Activated CD4-positive, alpha-beta T cell treated with anti-CD3 and anti-CD28 coated beads, Interleukin-2, amount 50 U/mL, for 16 hours (primary cell): ENCODE measurements at regions not wholly inside any gene's neighbourhood (a gene's known extent, or its start where the extent isn't known, plus 50 kb on each side); places are given as distances from the start of the nearest gene placed in this dataset.
"Not testable (repeated sequence)": the region's sequence is repeated elsewhere in the genome, so short reads cannot be mapped to it uniquely, and the experiment has no call there.

Experiments used
- DNase-seq: peaks from one replicate; pipeline ENCODE4 v3.0.0-alpha.2; 2020

DNA sequence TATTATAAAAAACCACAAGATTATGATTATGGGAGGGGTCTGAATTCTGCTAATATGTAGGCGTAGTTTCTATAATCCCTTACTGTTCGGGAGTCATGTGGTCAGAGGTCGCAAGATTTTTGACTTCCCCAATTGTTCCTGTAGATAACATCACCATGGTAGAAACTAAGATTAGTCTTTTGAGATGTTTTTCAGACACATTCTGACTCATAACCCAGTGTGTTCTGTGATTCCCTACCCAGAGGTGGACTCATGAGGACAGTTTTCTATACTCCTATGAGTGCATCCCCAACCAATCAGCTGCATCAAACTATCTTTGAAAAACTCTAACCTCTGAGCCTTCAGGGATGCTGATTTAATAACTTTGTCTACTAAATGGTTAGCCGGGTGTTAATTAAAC, 175.5 kb downstream of the RFPL4B start:
- DNase-seq = no peak

DNA sequence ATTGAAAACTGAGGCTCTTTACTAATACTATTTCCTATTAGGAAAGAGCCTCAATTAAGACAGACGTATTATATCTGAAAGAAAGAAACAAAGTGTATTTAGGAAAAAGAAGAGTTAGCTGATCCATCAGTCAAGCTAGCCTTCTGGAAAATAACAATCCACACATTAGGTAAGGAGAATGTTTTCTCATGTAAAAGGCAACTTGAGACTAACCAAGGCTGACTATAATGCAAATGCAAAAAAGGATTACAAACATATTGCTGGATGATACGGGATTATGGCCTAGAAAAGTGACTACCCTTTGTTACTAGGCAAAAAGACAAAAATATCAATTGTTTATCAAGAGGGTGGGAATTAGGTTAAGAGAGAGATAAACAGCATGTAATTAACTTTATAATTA, 176.9 kb downstream of the RFPL4B start:
- no peak for DNase-seq

DNA sequence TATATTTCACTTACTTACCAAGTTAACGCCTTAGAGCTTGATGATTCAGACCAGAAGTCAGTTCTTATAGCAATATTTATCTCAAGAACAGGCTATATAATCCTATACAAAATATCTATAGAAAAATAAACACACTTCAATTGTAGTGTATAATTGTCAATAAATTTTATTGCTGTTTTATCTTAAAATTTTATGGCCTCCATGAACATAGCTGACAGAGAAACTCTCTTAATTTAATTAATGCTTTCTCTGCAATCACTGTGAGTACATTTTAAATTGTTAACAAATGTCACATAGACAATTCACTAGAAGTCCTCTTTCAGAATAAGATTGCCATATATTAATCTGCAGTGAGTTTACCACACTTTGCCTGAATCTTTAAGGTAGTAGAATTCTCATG, 178.6 kb downstream of the RFPL4B start:
- no peak for DNase-seq

DNA sequence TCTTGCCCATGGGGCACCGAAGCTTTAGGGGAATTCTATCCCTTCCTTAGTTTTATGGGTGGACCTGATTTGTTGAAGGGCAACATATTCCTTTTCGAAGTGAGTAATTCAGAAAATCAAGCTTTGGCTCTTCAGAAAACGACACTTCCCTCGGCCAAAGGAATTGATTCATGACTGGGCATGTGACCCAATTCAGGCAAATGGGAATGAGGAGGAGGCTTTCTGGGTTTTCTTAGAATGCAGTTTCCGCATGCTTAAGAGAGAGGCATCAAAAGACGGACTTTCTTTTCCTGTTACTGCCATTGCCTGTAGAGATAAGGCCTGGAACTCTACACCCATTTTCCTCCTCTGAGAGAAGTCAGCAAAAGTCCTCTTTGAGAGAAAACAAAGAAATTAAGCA, 179.5 kb downstream of the RFPL4B start:
- no peak for DNase-seq

DNA sequence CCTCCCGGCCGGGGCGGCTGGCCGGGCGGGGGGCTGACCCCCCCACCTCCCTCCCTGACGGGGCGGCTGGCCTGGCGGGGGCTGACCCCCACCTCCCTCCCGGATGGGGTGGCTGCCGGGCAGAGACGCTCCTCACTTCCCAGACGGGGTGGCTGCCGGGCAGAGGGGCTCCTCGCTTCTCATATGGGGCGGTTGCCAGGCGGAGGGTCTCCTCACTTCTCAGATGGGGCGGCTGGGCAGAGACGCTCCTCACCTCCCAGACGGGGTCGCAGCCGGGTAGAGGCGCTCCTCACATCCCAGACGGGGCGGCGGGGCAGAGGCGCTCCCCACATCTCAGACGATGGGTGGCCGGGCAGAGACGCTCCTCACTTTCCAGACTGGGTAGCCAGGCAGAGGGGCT, 181.2 kb downstream of the RFPL4B start:
- DNase-seq = not testable (repeated sequence)

DNA sequence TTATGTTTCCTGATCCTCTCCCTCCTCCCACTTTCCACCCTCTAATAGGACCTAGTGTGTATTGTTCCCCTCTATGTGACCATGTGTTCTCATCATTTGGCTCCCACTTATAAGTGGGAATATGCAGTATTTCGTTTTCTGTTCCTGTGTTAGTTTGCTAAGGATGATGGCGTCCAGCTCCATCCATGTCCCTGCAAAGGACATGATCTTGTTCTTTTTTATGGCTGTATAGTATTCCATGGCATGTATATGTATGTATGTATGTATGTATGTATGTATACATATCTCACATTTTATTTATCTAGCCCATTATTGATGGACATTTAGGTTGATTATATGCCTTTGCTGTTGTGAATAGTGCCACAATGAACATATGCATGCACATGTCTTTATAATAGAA, 188.7 kb downstream of the RFPL4B start:
- DNase-seq = no peak

DNA sequence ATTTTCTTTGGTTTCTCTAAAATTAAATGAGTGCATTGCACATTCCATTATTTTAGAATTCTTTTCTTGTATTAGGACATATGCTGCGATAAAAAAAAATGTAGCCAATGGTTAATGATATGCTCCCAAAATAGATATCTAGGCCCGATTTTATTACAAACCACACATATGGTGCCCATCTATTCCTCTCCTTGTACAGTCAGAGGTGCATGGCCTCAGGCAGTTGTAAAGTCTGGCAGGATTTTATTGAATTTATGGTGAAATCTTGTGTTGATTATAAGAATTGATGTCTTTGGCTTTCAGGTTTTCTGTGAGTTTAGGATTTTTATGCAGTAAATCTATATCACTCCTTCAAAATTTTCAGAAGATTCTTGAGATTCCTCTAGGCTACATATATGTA, 192.2 kb downstream of the RFPL4B start:
- DNase-seq = no peak

DNA sequence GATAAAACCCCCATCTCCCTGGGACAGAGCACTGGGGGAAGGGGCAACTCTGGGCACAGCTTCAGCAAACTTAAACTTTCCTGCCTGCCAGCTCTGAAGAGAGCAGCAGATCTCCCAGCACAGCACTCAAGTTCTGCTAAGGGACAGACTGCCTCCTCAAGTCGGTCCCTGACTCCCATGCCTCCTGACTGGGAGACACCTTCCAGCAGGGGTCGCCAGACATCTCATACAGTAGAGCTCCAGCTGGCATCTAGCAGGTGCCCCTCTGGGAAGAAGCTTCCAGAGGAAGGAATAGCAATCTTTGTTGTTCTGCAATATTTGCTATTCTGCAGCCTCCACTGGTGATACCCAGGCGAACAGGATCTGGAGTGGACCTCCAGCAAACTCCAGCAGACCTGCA, 194.7 kb downstream of the RFPL4B start:
- DNase-seq = not testable (repeated sequence)

DNA sequence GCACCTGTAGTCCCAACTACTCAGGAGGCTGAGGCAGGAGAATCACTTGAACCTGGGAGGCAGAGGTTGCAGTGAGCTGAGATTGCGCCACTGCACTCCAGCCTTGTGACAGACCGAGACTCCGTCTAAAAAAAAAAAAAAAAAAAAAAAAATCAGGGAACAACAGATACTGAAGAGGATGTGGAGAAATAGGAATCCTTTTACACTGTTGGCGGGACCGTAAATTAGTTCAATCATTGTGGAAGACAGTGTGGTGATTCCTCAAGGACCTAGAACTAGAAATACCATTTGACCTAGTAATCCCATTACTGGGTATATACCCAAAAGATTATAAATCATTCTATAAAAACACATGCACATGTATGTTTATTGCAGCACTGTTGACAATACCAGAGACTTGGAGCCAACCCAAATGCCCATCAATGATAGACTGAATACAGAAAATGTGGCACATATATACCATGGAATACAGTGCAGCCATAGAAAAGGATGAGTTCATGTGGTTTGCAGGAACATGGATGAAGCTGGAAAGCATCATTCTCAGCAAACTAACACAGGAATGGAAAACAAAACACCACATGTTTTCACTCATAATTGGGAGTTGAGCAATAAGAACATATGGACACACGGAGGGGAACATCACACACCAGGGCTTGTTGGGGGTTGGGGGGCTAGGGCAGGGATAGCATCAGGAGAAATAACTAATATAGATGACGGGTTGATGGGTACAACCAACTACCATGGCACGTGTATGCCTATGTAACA, 200.4 kb downstream of the RFPL4B start:
- not testable (repeated sequence) for DNase-seq

DNA sequence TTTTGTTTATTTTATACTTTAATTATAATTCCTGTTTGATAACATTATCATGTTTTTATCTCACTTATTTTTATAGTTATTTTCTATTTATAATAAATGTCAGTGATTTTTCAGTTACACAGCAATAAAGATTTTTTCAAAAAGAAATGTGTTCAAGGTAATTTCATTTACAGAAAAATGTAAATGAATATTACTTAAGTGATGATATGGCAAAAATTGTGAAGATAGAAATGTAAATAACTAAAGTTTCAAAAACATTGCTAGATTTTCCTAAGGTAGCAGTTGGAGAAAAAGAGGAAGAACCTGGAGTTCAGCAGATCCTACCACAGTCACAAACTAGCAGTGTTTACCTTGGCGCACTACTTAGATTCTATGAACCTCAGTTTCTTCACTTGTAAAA, 202.6 kb downstream of the RFPL4B start:
- no peak for DNase-seq

DNA sequence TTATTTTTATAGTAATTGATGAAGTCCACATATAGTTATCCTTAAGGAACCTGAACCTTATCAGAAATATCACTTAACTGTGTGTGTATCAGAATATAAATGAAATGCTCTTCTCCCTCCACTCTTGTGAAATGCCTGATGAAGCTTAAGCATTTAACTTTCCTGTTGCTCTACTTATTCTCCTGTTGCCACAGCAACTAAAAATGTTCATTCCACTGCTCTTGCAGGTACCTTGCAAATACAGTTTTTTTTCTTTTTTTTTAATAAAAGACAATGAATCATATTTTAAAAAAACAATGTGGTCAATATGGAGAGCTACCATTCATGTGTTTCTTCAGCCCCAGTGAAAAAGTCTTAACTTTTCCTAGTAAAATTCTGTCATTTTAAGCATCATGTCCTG, 210.3 kb downstream of the RFPL4B start:
- DNase-seq = no peak

DNA sequence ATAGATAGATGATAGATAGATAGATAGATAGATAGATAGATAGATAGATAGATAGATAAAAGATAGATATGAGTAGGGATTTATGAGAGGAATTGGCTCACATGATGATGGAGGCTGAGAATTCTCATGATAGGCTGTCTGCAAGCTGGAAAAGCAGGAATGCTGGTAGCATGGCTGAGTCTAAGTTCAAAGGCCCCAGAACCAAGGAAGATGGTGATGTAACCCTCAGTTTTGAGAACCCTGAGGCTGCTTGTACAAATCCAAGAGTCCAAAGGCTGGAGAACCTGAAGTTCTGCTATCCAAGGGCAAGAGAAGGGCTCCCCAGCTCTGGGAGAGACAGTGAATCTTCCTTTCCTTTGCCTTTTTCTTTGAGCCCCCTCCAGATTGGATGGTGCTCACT, 210.8 kb downstream of the RFPL4B start:
- DNase-seq = no peak

DNA sequence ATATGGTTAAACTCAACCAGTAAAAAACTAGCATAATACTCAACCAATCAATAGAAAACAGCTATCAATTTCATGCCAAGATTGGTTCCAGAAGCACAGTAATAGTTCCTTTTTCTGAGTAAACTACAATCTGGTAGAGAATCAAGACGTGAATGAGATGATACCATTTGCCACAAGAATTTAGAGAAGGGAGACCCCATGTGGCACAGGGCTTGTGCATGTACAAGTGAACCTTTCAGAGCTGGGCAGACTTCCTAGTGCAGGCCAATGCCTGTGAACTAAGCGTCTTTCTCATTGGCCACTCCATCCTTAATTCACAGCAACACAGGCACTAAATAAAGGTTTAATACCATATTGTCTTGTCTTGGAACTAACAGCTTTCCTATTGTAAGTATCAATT, 213.5 kb downstream of the RFPL4B start:
- no peak for DNase-seq

DNA sequence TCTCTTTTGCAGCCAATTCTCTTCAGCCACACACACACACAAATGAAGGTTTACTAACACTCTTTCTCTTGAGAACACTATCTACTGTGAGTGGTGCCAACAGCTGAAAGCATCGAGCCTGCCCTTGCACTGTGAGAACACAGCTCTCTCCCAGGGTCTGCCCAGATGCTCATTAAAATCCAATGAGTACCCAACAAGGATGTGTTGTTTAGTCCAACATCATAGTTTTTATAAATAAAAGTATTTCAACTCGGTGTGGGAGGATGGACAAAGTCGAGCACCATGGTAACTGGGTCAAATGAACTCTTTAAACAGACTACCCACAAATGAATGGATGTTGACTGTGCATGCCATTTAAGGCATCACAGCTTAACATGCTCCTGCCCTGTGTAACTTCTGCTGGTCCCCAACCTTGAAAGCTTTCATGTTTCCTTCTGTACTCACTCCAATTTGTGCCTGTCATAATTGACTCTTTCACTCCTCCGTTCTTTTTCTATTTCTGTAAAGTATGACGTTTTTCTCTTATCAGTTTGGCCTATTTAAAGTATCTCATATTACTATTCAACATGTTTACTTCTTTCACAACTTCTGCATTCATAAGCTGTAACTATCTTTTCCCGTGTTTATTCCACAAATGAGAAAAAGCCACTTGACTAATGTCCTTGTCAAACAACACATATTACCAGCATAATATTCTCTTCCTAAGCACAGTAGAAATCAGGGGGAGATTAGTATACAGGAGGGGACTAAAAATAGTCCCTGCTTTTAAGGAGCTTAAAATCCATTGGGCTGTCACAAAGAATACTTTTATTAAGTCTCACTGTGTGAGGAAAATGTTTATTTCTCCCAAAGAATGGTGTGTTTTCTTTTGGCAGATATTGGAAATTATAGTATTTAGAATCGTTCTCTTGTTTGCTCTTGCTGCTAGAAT, 215.4 kb downstream of the RFPL4B start:
- no peak for DNase-seq

DNA sequence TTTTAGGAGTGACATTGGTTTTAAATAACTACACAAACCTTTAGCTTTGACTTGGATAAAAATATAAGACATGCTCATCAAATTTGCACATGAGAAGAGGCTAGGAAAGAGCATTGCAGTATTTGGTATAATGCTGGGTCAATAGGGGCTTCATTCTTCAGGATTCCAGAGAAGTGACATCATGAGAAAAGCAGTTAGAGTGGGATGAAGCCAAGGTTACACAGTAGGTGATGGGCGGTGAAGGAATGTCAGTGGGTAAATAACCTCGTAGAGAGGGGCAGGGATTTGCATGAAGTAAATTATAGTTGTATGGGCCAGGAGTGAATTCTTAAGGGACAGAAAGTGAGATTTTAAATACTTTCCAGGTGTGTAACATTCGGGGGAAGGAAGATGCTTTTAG, 216.2 kb downstream of the RFPL4B start:
- no peak for DNase-seq

DNA sequence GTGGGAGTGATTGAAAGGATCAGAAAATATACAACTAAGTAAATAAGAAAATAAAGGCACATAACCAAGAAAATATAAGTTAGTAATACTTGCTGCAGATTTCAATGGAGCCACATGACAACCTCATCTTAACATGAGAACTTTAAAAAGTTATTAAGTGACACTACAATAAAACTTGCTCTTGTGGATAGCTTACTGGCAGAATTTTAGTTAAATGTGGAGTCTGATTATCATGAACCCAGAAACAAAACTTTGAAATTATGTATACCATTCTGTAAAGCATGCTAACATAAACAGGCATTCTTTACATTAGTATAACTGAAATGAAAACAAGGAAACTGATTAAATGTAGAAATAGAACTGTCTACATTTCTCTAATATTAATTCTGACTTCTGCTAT, 220.9 kb downstream of the RFPL4B start:
- no peak for DNase-seq

DNA sequence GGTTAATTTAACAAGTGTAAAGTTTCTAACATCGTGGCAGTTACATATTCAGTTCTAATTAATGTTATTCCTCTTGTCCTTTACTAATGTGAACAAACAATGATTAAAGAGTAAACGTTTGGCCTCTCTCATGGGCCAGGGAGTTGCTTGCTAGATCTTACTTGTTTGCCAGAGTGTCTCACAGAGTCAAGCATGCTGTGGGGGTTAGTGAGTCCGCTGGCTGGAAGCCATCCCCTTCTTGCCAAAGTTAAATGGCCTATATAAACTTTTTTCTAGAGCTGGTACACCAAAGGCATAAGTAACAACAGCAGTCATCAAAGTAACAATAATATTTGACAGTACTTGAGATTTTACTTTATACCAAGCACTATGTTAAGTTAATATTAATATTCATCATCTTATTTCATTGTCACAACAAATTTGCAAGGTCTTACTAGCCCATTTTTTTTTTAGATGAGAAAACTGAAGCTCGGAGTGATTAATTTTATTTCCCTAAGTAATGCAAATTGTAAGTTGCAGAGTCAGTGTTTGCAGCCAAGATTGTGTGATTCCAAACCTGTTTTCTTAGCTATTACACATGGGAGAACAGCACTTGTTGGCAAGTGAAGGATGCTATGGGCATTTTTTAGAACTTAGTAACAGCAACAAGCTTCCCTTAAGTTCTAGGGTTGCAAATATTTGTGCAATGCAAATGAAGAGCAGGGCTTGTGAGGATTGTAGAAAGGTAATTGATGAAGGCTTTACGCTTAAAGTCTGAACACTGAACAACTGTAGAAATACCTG, 224.5 kb downstream of the RFPL4B start:
- no peak for DNase-seq

DNA sequence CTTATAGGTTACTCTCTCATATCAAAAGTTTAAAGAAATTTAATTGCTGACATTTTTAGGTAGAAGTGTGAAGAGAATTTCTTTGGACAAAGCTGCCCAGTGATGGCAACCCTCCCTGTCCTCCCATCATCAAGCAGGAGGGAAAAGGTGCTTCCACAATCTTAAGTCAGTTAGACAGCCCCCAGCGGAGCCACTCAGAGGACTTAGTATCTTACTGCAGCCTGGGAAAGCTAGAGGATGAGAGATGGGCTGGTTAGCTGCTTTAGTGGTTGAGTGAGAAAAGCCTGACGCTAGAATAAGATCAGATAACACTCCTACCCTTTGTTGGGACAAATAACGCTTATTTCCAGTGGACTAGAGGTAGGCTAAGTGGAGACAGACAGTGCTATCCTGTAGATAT, 227.1 kb downstream of the RFPL4B start:
- no peak for DNase-seq

DNA sequence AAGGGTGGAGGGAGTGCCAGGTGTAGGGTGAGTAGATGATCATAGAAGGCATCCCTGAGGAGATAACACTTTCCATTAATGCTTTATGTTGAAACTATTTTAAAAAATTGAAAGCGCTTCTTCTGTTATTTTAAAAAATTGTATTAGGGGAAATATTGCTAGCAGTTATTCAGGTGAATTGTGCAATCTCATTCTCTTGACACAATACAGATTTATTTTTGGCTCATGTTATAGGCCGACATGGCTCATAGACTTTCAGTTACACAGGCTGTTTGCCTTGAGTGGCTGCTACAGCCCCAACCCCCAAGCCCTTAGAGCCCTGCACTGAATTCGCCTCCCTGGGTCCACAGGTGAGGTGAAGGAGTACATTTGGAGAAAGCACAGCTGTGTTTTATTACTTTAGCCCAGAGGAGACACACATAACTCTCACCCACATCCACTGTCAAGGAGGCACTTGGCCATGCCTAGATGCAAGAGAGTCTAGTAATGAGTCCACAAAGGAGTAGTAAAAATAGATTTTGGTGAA, 228.2 kb downstream of the RFPL4B start:
- DNase-seq = no peak

DNA sequence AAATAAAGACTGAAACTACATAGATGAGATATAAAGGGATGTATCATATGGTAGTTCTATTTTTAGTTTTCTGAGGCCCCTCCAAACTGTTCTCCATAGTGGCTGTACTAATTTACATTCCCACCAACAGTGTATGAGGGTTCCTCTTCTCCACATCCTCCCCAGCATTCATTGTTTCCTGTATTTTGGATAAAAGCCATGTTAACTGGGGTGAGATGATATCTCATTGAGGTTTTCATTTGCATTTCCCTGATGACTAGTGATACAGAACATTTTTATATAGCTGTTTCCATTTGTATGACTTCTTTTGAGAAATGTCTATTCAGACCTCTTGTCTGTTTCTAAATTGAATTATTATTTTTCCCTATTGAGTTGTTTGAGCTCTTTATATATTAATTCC, 229.3 kb downstream of the RFPL4B start:
- DNase-seq = no peak

DNA sequence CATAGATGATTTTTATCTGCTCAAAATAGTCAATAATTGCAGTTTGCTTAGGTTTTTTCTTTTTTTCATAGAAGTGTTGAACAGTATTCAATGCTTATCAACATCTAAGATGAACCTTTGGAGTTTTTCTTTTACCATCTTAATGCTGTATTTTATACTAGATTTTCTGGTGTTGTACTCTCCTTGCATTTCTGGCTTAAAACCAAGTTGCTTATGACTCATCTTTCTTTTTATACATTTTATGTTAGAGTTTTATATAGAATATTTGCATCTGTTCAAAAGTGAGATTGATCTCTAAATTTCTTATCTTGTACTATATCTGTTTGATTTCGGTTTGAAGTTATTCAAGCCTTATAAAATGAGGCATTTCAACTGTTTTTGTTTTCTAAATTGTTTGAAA, 232.5 kb downstream of the RFPL4B start:
- no peak for DNase-seq

DNA sequence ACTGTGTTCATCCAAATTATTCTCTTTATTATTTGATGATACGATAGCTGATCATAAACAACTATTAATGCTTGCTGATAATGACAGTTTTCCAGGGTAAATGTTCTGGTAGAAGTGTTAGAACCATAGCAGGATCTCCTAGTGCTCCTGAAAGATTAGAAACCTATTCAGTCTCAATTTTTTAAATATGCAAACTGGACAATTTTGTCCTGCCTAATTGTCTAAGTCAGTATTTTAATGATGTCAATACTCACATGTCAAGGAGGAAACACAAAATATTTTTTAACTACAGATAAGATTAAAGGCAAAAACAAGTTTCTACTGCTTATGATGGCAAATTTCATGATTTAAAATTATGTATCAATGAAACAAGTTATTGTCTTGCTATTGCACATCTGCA, 233.9 kb downstream of the RFPL4B start:
- no peak for DNase-seq

DNA sequence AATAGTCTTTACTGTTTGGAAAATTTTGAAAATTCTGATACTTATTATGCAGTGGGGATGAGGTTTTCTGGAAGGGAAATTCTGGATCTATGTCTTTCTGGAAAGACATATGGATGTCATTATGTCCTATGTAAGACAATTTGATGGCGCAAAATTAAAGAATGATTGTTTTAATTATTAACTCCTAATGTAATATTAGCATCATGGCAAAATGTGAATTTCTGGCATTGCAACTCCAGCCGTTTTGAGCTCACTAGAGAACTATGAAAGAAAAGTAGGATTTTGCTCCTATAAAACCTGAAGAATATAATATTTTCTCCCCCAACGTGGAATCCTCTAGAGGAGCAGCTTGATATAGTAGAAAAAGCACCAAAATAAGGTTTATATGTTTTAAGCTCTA, 243.2 kb downstream of the RFPL4B start:
- DNase-seq = no peak
